ENCODE measurements at regions not wholly inside any gene's neighbourhood (a gene's known extent, or its start where the extent isn't known, plus 50 kb on each side); places are given as distances from the start of the nearest gene placed in this dataset.

DNA sequence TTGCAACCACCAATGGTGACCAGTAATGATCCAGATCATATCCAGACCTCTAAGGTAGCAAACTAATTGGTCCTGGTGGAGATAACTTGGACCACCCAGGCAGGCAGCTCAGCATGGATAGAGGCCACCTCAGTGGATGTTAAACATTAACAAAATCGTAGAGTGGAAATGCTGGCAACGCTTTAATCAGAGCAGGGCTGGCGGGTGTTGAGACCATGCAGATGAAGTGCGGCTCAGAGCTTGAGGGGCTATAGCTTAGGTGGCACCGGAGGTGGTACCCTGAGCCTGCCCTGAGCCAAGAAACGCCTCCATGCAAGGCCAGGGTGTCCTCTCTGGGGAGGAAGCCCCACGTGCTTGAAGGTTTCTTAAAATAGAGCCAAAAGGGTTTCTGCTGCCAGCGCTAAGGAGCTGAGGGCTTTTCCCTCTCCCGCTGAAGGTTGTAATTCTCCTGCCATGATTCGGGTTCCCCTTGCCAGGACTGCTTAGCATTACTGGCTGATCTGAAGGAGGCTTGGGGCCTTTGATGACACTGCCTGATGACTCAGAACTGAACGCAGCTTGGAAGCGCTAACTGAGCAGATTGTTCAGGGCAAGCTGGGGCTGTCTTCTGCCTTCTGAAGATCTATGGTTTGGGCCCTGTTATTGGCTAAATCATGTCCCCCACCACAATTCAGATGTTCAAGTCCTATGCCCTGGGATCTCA, 177.8 kb upstream of the ATP6AP2 start:
- ATAC-seq (peak in 4 of 8 donors; percentile 34 to 87 (median 50)), DNase-seq (peak in 1 of 2 donors; percentile 4)
- Histone ChIP-seq H3K27ac (no peak overlapping the region), H3K9me3 (peaks cover 0 to 3% (median 0%) of the 10 kb centered on the region in 11 donors), H3K36me3 (no peaks in the 10 kb centered on the region), H3K4me1 (peaks cover 0 to 8% (median 0%) of the 10 kb centered on the region in 9 donors), H3K4me3 (no peak overlapping the region), H3K27me3 (peaks cover 0 to 35% (median 0%) of the 10 kb centered on the region in 7 donors)
- no peak for TF ChIP-seq CTCF (IDR thresholded peaks at IDR 0.05)
- intact Hi-C loops (cut with DNase I) = no loop called here
- WGBS, 2 donors = 41% methylated on average over 12 of the region's 12 CpGs

DNA sequence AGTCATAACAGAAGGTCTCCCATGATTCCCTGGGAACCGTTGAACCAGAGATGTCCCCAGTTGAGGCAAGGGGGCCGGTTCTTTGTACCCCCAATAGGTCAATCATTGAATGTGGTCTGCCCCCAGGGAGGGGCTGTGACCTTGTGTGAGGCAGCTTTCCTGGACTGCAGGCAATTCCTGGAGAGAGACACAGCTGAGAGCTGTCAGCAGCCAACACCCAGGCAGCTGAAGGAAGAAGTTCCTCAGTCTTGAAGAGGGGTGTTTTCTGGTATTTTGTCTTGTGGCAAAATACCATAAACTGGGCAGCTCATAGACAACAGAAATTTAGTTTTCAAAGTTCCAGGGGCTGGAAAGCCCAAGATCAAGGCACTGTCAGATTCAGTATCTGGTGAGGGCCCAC, 185.7 kb upstream of the ATP6AP2 start:
- ATAC-seq (no peak), DNase-seq (no peak)
- TF ChIP-seq CTCF (IDR thresholded peaks at IDR 0.05) = no peak
- no peaks in the 10 kb centered on the region for H3K36me3 ChIP-seq
- no peaks in the 10 kb centered on the region for H3K4me1 ChIP-seq
- intact Hi-C loops (cut with DNase I) = no loop called here
- no peak overlapping the region for H3K4me3 ChIP-seq
- 64 to 85% methylated on average over 2 of the region's 2 CpGs for WGBS, 2 donors
- H3K27me3 ChIP-seq = peaks cover 0 to 21% (median 0%) of the 10 kb centered on the region in 7 donors
- peaks cover 0 to 7% (median 0%) of the 10 kb centered on the region in 11 donors for H3K9me3 ChIP-seq
- no peak overlapping the region for H3K27ac ChIP-seq

GRCh38 chrX:40394302-40394701, 186.5 kb upstream of the ATP6AP2 start:
- H3K4me1 ChIP-seq = no peaks in the 10 kb centered on the region
- peaks cover 0 to 7% (median 0%) of the 10 kb centered on the region in 11 donors for H3K9me3 ChIP-seq
- no peak for TF ChIP-seq CTCF (IDR thresholded peaks at IDR 0.05)
- ATAC-seq (no peak), DNase-seq (no peak)
- H3K4me3 ChIP-seq = no peak overlapping the region
- 92 to 96% methylated on average over 5 of the region's 5 CpGs for WGBS, 2 donors
- H3K36me3 ChIP-seq = no peaks in the 10 kb centered on the region
- peaks cover 0 to 16% (median 0%) of the 10 kb centered on the region in 7 donors for H3K27me3 ChIP-seq
- no peak overlapping the region for H3K27ac ChIP-seq
- intact Hi-C loops (cut with DNase I) = no loop called here

DNA sequence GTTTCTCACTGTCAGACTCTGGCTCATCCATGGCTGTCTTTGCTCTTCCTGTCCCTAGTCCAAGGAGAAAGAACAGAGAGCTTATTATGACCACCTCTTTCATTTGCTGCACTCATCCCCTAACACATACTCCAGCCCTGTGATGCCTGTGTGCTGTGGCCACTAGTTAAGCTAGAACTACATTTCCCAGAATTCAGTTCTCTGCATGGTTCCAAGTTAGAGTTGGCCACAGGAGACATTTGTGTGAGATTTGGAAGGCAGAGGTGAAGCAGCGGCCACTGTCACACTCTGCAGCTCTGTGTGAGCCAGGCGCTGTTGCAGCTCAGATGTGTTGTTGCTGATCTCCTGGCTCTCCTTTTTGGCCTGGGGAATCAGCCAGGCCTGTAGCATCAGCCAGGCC, 188.2 kb upstream of the ATP6AP2 start:
- peaks cover 0 to 7% (median 0%) of the 10 kb centered on the region in 11 donors for H3K9me3 ChIP-seq
- DNase-seq (no peak), ATAC-seq (peak in 2 of 8 donors; percentile 27 to 38)
- peaks cover 0 to 11% (median 0%) of the 10 kb centered on the region in 7 donors for H3K27me3 ChIP-seq
- no peaks in the 10 kb centered on the region for H3K4me1 ChIP-seq
- TF ChIP-seq CTCF (IDR thresholded peaks at IDR 0.05) = no peak
- intact Hi-C loops (cut with DNase I) = no loop called here
- no peaks in the 10 kb centered on the region for H3K36me3 ChIP-seq
- 76% methylated on average over 2 of the region's 2 CpGs for WGBS, 2 donors
- no peak overlapping the region for H3K4me3 ChIP-seq
- no peak overlapping the region for H3K27ac ChIP-seq
